OCI-LY3 (cell line): ENCODE measurements at regions not wholly inside any gene's neighbourhood (a gene's known extent, or its start where the extent isn't known, plus 50 kb on each side); places are given as distances from the start of the nearest gene placed in this dataset.

Experiments used
- H2AFZ ChIP-seq: fragments of 200-600, 300-600 bp; shearing (Covaris generic); 2 replicates; pipeline ENCODE4 v1.6.0; 2014; ENCODE audit warnings: antibody characterized with exemption, low read depth, low read length
- H3K27ac ChIP-seq: fragments of 200-600, 300-600 bp; sonication (generic); 2 replicates; pipeline ENCODE4 v1.5.1; 2014; ENCODE audit warnings: mild to moderate bottlenecking, low read length, moderate library complexity, mixed read lengths
- H3K27me3 ChIP-seq: fragments of 200-600, 300-600 bp; sonication (generic); 2 replicates; pipeline ENCODE4 v1.6.1; 2014; ENCODE audit warnings: low read depth, low read length, mixed read lengths
- H3K36me3 ChIP-seq: fragments of 200-600, 300-600 bp; sonication (generic); replicated peaks from 2 replicates; pipeline ENCODE3; 2014; ENCODE audit warnings: low read depth, low read length, mixed read lengths
- H3K4me1 ChIP-seq: fragments of 300-600, 200-600 bp; sonication (generic); 2 replicates; pipeline ENCODE4 v1.6.1; 2014; ENCODE audit warnings: low read length, mixed read lengths
- H3K4me2 ChIP-seq: fragments of 200-600, 300-600 bp; sonication (generic); 2 replicates; pipeline ENCODE4 v1.6.1; 2014; ENCODE audit warnings: low read length, mixed read lengths
- H3K4me3 ChIP-seq: fragments of 300-600, 200-600 bp; sonication (generic); 2 replicates; pipeline ENCODE4 v1.5.1; 2014; ENCODE audit warnings: antibody characterized with exemption, mild to moderate bottlenecking, low read length, moderate library complexity
- H3K79me2 ChIP-seq: fragments of 300-600, 200-600 bp; shearing (Covaris generic); 2 replicates; pipeline ENCODE4 v1.6.1; 2014; ENCODE audit warnings: mild to moderate bottlenecking, low read length, mixed read lengths
- H3K9ac ChIP-seq: fragments of 300-600, 200-600 bp; shearing (Covaris generic); 2 replicates; pipeline ENCODE4 v1.6.0; 2014; ENCODE audit warnings: mild to moderate bottlenecking, low read length, moderate library complexity
- H3K9me3 ChIP-seq: fragments of 200-600, 300-600 bp; shearing (Covaris generic); 2 replicates; pipeline ENCODE4 v1.6.1; 2014; ENCODE audit warnings: low read length, mixed read lengths; ENCODE audit not compliant: insufficient read depth
- H4K20me1 ChIP-seq: fragments of 200-600, 300-600 bp; sonication (generic); 2 replicates; pipeline ENCODE4 v1.6.1; 2016; ENCODE audit warnings: low read length, mixed read lengths; ENCODE audit not compliant: insufficient read depth
- CTCF ChIP-seq: fragments of 200-600, 300-600 bp; sonication (generic); IDR thresholded peaks from 2 replicates; pipeline ENCODE4 v1.5.1; 2014; ENCODE audit warnings: antibody characterized with exemption, low read length, low read depth
- EZH2phosphoT487 ChIP-seq: fragments of 200-600 bp; shearing (Covaris generic); IDR thresholded peaks from 2 replicates; pipeline ENCODE4 v1.6.1; 2018; ENCODE audit warnings: antibody characterized with exemption, mixed run types, low read depth

GRCh38 chr10:90464329-90464728 lies 393.5 kb downstream of the HTR7 start:
- Histone ChIP-seq H3K4me2 (no peak overlapping the region), H3K9ac (no peak overlapping the region), H3K27ac (no peak overlapping the region), H2AFZ (no peak overlapping the region), H4K20me1 (no peaks in the 10 kb centered on the region), H3K27me3 (no peaks in the 10 kb centered on the region), H3K36me3 (no peaks in the 10 kb centered on the region), H3K79me2 (no peaks in the 10 kb centered on the region), H3K4me3 (no peak overlapping the region), H3K9me3 (no peaks in the 10 kb centered on the region), H3K4me1 (no peaks in the 10 kb centered on the region)
- TF ChIP-seq EZH2phosphoT487 (no peak), CTCF (no peak)

GRCh38 chr10:90470966-90471365 lies 386.9 kb downstream of the HTR7 start:
- H3K9ac ChIP-seq: no peak overlapping the region
- no peak overlapping the region for H3K27ac ChIP-seq
- no peaks in the 10 kb centered on the region for H3K9me3 ChIP-seq
- no peaks in the 10 kb centered on the region for H3K36me3 ChIP-seq
- no peak overlapping the region for H2AFZ ChIP-seq
- no peak for TF ChIP-seq CTCF
- no peak for TF ChIP-seq EZH2phosphoT487
- no peak overlapping the region for H3K4me3 ChIP-seq
- no peak overlapping the region for H3K4me2 ChIP-seq
- H3K27me3 ChIP-seq: no peaks in the 10 kb centered on the region
- no peaks in the 10 kb centered on the region for H4K20me1 ChIP-seq
- H3K79me2 ChIP-seq: no peaks in the 10 kb centered on the region
- H3K4me1 ChIP-seq: no peaks in the 10 kb centered on the region

GRCh38 chr10:90480466-90480865 lies 377.4 kb downstream of the HTR7 start:
- no peak overlapping the region for H3K4me3 ChIP-seq
- H2AFZ ChIP-seq: no peak overlapping the region
- H3K4me1 ChIP-seq: no peaks in the 10 kb centered on the region
- no peaks in the 10 kb centered on the region for H4K20me1 ChIP-seq
- no peak for TF ChIP-seq CTCF
- no peak for TF ChIP-seq EZH2phosphoT487
- no peak overlapping the region for H3K9ac ChIP-seq
- H3K79me2 ChIP-seq: no peaks in the 10 kb centered on the region
- no peaks in the 10 kb centered on the region for H3K27me3 ChIP-seq
- no peak overlapping the region for H3K27ac ChIP-seq
- no peaks in the 10 kb centered on the region for H3K9me3 ChIP-seq
- H3K36me3 ChIP-seq: no peaks in the 10 kb centered on the region
- no peak overlapping the region for H3K4me2 ChIP-seq

GRCh38 chr10:90481326-90481923 lies 376.4 kb downstream of the HTR7 start:
- Histone ChIP-seq H3K79me2 (no peaks in the 10 kb centered on the region), H2AFZ (no peak overlapping the region), H3K4me1 (no peaks in the 10 kb centered on the region), H3K4me3 (no peak overlapping the region), H3K9ac (no peak overlapping the region), H3K36me3 (no peaks in the 10 kb centered on the region), H4K20me1 (no peaks in the 10 kb centered on the region), H3K4me2 (no peak overlapping the region), H3K27me3 (no peaks in the 10 kb centered on the region), H3K27ac (no peak overlapping the region), H3K9me3 (no peaks in the 10 kb centered on the region)
- TF ChIP-seq EZH2phosphoT487 (no peak), CTCF (no peak)
